ENCODE measurements at regions not wholly inside any gene's neighbourhood (a gene's known extent, or its start where the extent isn't known, plus 50 kb on each side); places are given as distances from the start of the nearest gene placed in this dataset.

- no peak for DNase-seq (ENCODE audit: low read depth)
- no peak for TF ChIP-seq CTCF (IDR thresholded peaks at IDR 0.05; ENCODE audit: insufficient read depth, low read depth, low read length)
- CTCF ChIA-PET = no interaction called here
Measured at GRCh38 chr14:97361181-97361580, 564.0 kb downstream of the VRK1 start.

GRCh38 chr14:97361958-97362357, 564.8 kb downstream of the VRK1 start:
- ChIA-PET CTCF (no interaction called here), POLR2A (no interaction called here)
- DNase-seq (ENCODE audit: low read depth) = no peak
- TF ChIP-seq CTCF (IDR thresholded peaks at IDR 0.05; ENCODE audit: insufficient read depth, low read depth, low read length) = no peak
- no peaks in the 10 kb centered on the region for H3K36me3 ChIP-seq (ENCODE audit: control insufficient read depth, insufficient read depth, low read length)
- H3K27me3 ChIP-seq (ENCODE audit: control insufficient read depth, insufficient read depth, low read length) = no peaks in the 10 kb centered on the region
- no peak overlapping the region for H3K4me3 ChIP-seq (ENCODE audit: low read depth, low read length)

More at GRCh38 chr14:97361181-97361580, 564.0 kb downstream of the VRK1 start:
- Histone ChIP-seq H3K36me3 (ENCODE audit: control insufficient read depth, insufficient read depth, low read length) (no peaks in the 10 kb centered on the region), H3K27me3 (ENCODE audit: control insufficient read depth, insufficient read depth, low read length) (no peaks in the 10 kb centered on the region), H3K4me3 (ENCODE audit: low read depth, low read length) (no peak overlapping the region)
- POLR2A ChIA-PET = no interaction called here

- TF ChIP-seq CTCF (IDR thresholded peaks at IDR 0.05; ENCODE audit: insufficient read depth, low read depth, low read length) = no peak
- Histone ChIP-seq H3K36me3 (ENCODE audit: control insufficient read depth, insufficient read depth, low read length) (no peaks in the 10 kb centered on the region), H3K4me3 (ENCODE audit: low read depth, low read length) (no peak overlapping the region), H3K27me3 (ENCODE audit: control insufficient read depth, insufficient read depth, low read length) (no peaks in the 10 kb centered on the region)
- CTCF ChIA-PET = no interaction called here
- POLR2A ChIA-PET = no interaction called here
- no peak for DNase-seq (ENCODE audit: low read depth)
Measured at GRCh38 chr14:97366400-97366799, 569.2 kb downstream of the VRK1 start.

- no peak for DNase-seq (ENCODE audit: low read depth)
- CTCF ChIA-PET = no interaction called here
- Histone ChIP-seq H3K4me3 (ENCODE audit: low read depth, low read length) (no peak overlapping the region), H3K27me3 (ENCODE audit: control insufficient read depth, insufficient read depth, low read length) (no peaks in the 10 kb centered on the region), H3K36me3 (ENCODE audit: control insufficient read depth, insufficient read depth, low read length) (no peaks in the 10 kb centered on the region)
- POLR2A ChIA-PET = no interaction called here
- no peak for TF ChIP-seq CTCF (IDR thresholded peaks at IDR 0.05; ENCODE audit: insufficient read depth, low read depth, low read length)
Measured at GRCh38 chr14:97367278-97367677, 570.1 kb downstream of the VRK1 start.

GRCh38 chr14:97368049-97368448, 570.9 kb downstream of the VRK1 start:
- H3K27me3 ChIP-seq (ENCODE audit: control insufficient read depth, insufficient read depth, low read length) = no peaks in the 10 kb centered on the region
- no peak for DNase-seq (ENCODE audit: low read depth)
- CTCF ChIA-PET = no interaction called here
- H3K36me3 ChIP-seq (ENCODE audit: control insufficient read depth, insufficient read depth, low read length) = no peaks in the 10 kb centered on the region
- H3K4me3 ChIP-seq (ENCODE audit: low read depth, low read length) = no peak overlapping the region
- no peak for TF ChIP-seq CTCF (IDR thresholded peaks at IDR 0.05; ENCODE audit: insufficient read depth, low read depth, low read length)
- POLR2A ChIA-PET = no interaction called here
